ENCODE measurements at regions not wholly inside any gene's neighbourhood (a gene's known extent, or its start where the extent isn't known, plus 50 kb on each side); places are given as distances from the start of the nearest gene placed in this dataset.

- no peak for TF ChIP-seq POLR2A (IDR thresholded peaks at IDR 0.05)
- TF ChIP-seq, protein P1, sequence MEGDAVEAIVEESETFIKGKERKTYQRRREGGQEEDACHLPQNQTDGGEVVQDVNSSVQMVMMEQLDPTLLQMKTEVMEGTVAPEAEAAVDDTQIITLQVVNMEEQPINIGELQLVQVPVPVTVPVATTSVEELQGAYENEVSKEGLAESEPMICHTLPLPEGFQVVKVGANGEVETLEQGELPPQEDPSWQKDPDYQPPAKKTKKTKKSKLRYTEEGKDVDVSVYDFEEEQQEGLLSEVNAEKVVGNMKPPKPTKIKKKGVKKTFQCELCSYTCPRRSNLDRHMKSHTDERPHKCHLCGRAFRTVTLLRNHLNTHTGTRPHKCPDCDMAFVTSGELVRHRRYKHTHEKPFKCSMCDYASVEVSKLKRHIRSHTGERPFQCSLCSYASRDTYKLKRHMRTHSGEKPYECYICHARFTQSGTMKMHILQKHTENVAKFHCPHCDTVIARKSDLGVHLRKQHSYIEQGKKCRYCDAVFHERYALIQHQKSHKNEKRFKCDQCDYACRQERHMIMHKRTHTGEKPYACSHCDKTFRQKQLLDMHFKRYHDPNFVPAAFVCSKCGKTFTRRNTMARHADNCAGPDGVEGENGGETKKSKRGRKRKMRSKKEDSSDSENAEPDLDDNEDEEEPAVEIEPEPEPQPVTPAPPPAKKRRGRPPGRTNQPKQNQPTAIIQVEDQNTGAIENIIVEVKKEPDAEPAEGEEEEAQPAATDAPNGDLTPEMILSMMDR (IDR thresholded peaks at IDR 0.05) = no peak
These were observed 61.9 kb upstream of the LANCL2 start for GRCh38 chr7:55303220-55303619.

All from testis (tissue), 2 donors.